IMR-90 (cell line): ENCODE measurements at regions not wholly inside any gene's neighbourhood (a gene's known extent, or its start where the extent isn't known, plus 50 kb on each side); places are given as distances from the start of the nearest gene placed in this dataset.

Experiments used
- ATAC-seq: fragments of 200-7000 bp; cut with Tn5 transposase; 2 replicates; pipeline ENCODE4 v1.9.1; 2020; ENCODE audit warnings: low read depth, mild to moderate bottlenecking, moderate library complexity
- BruUV-seq: library from RNA; stranded (reverse); fragments of 400-500 nt; replicated peaks from 2 replicates; lab custom pipeline; 2021; lab: Mats Ljungman, UMichigan
- CTCF ChIA-PET: fragments of 300-600 bp; formaldehyde crosslinking; extraction: SDS; loops from one replicate; lab custom pipeline; 2021; ENCODE audit warnings: antibody characterized with exemption; lab: Yijun Ruan, JAX
- POLR2A ChIA-PET: fragments of 300-600 bp; sonication (Branson Sonifier 250); formaldehyde crosslinking; loops from one replicate; lab custom pipeline; 2022; ENCODE audit warnings: antibody characterized with exemption; ENCODE audit not compliant: unreplicated experiment; lab: Charles Lee
- DNase-seq: peaks from one replicate; pipeline ENCODE4 v3.0.0; 2013
- H2AFZ ChIP-seq: replicated peaks from 2 replicates; pipeline ENCODE3; 2013; ENCODE audit warnings: low read length, mild to moderate bottlenecking; ENCODE audit not compliant: poor library complexity
- H2AK5ac ChIP-seq: 2 replicates; pipeline ENCODE4 v1.6.1; 2013; ENCODE audit warnings: low read depth, low read length, inconsistent platforms
- H2AK9ac ChIP-seq: replicated peaks from 2 replicates; pipeline ENCODE3; 2013; ENCODE audit warnings: mild to moderate bottlenecking, low read depth, low read length, moderate library complexity; ENCODE audit not compliant: poor library complexity
- H2BK120ac ChIP-seq: 2 replicates; pipeline ENCODE4 v1.6.1; 2013; ENCODE audit warnings: low read depth, low read length, inconsistent platforms
- H2BK15ac ChIP-seq: 3 replicates; pipeline ENCODE4 v1.6.1; 2013; ENCODE audit warnings: low read depth, low read length, inconsistent platforms
- H2BK20ac ChIP-seq: 2 replicates; pipeline ENCODE4 v1.6.1; 2013; ENCODE audit warnings: low read depth, mild to moderate bottlenecking, inconsistent platforms, low read length, moderate library complexity
- H2BK5ac ChIP-seq: 2 replicates; pipeline ENCODE4 v1.6.1; 2013; ENCODE audit warnings: mild to moderate bottlenecking, low read depth, low read length, inconsistent platforms; ENCODE audit not compliant: poor library complexity, severe bottlenecking
- H3K14ac ChIP-seq: replicated peaks from 2 replicates; pipeline ENCODE4 v1.6.1; 2013; ENCODE audit warnings: low read depth, low read length, inconsistent platforms
- H3K18ac ChIP-seq: 2 replicates; pipeline ENCODE4 v1.6.1; 2013; ENCODE audit warnings: low read depth, low read length, control low read depth
- H3K23ac ChIP-seq: 2 replicates; pipeline ENCODE4 v1.6.1; 2013; ENCODE audit warnings: low read depth, low read length, inconsistent platforms
- H3K27ac ChIP-seq: 2 replicates; pipeline ENCODE4 v1.5.1; 2013; ENCODE audit warnings: mild to moderate bottlenecking, control low read depth, low read length; ENCODE audit not compliant: insufficient read depth
- H3K27me3 ChIP-seq: 2 replicates; pipeline ENCODE4 v1.6.1; 2013; ENCODE audit warnings: low read length; ENCODE audit not compliant: control insufficient read depth, insufficient read depth
- H3K36me3 ChIP-seq: 2 replicates; pipeline ENCODE4 v1.6.1; 2013; ENCODE audit warnings: low read length, mixed read lengths; ENCODE audit not compliant: control insufficient read depth, insufficient read depth
- H3K4ac ChIP-seq: 2 replicates; pipeline ENCODE4 v1.6.1; 2013; ENCODE audit warnings: low read depth, low read length, inconsistent platforms
- H3K4me1 ChIP-seq: 2 replicates; pipeline ENCODE4 v1.6.1; 2013; ENCODE audit warnings: low read length, mixed read lengths; ENCODE audit not compliant: control insufficient read depth, insufficient read depth
- H3K4me2 ChIP-seq: 2 replicates; pipeline ENCODE4 v1.6.1; 2013; ENCODE audit warnings: low read depth, mild to moderate bottlenecking, control low read depth, low read length, moderate library complexity
- H3K4me3 ChIP-seq: 2 replicates; pipeline ENCODE4 v1.5.1; 2013; ENCODE audit warnings: low read depth, mild to moderate bottlenecking, control low read depth, low read length, moderate library complexity; ENCODE audit not compliant: insufficient read depth
- H3K56ac ChIP-seq: 2 replicates; pipeline ENCODE4 v1.6.1; 2013; ENCODE audit warnings: low read length, inconsistent platforms; ENCODE audit not compliant: insufficient read depth; ENCODE audit errors: extremely low read depth
- H3K79me1 ChIP-seq, 2 experiments: 2 replicates each; pipeline ENCODE4 v1.6.1; 2013; ENCODE audit warnings: low read length in 2 of 2, inconsistent platforms in 1 of 2, low read depth in 1 of 2
- H3K9ac ChIP-seq: 2 replicates; pipeline ENCODE4 v1.6.1; 2013; ENCODE audit warnings: low read depth, low read length, control low read depth
- H3K9me1 ChIP-seq: 2 replicates; pipeline ENCODE4 v1.6.1; 2013; ENCODE audit warnings: low read length, inconsistent platforms; ENCODE audit not compliant: insufficient read depth
- H3K9me3 ChIP-seq: 2 replicates; pipeline ENCODE4 v1.6.1; 2013; ENCODE audit warnings: low read length; ENCODE audit not compliant: control insufficient read depth, insufficient read depth
- H4K20me1 ChIP-seq: 2 replicates; pipeline ENCODE4 v1.6.1; 2013; ENCODE audit warnings: low read length, inconsistent platforms; ENCODE audit not compliant: insufficient read depth
- H4K5ac ChIP-seq: 2 replicates; pipeline ENCODE4 v1.6.1; 2013; ENCODE audit warnings: mild to moderate bottlenecking, low read depth, low read length, control low read depth
- H4K8ac ChIP-seq, 2 experiments: 2 replicates each; pipeline ENCODE4 v1.6.1; 2013; ENCODE audit warnings: low read depth in 2 of 2, low read length in 2 of 2, control low read depth in 1 of 2, inconsistent platforms in 1 of 2
- H4K91ac ChIP-seq: 2 replicates; pipeline ENCODE4 v1.6.1; 2013; ENCODE audit warnings: low read depth, low read length, inconsistent platforms; ENCODE audit not compliant: insufficient read depth
- BHLHE40 ChIP-seq: fragments of 150-350 bp; IDR thresholded peaks from 2 replicates; pipeline ENCODE4 v1.6.1; 2016; ENCODE audit warnings: mild to moderate bottlenecking, low read depth, low read length
- CEBPB ChIP-seq: IDR thresholded peaks from 2 replicates; pipeline ENCODE4 v1.6.1; 2012; ENCODE audit warnings: low read depth, low read length, improper control_type of control experiment
- CHD1 ChIP-seq: IDR thresholded peaks from 2 replicates; pipeline ENCODE4 v1.6.1; 2012; ENCODE audit warnings: low read depth, low read length, improper control_type of control experiment
- CTCF ChIP-seq: conservative IDR thresholded peaks from 2 replicates; pipeline ENCODE4 v1.5.1; 2012; ENCODE audit warnings: mild to moderate bottlenecking, low read depth, low read length, improper control_type of control experiment
- ELK1 ChIP-seq: fragments of 150-350 bp; IDR thresholded peaks from 2 replicates; pipeline ENCODE4 v1.6.1; 2016; ENCODE audit warnings: low read depth, mild to moderate bottlenecking, low read length, moderate library complexity, borderline replicate concordance
- FOS ChIP-seq: fragments of 150-350 bp; IDR thresholded peaks from 2 replicates; pipeline ENCODE4 v1.6.1; 2016; ENCODE audit warnings: low read depth, low read length
- MAFK ChIP-seq: IDR thresholded peaks from 2 replicates; pipeline ENCODE4 v1.6.1; 2012; ENCODE audit warnings: low read depth, low read length, improper control_type of control experiment
- MAZ ChIP-seq: IDR thresholded peaks from 2 replicates; pipeline ENCODE4 v1.6.1; 2012; ENCODE audit warnings: low read depth, mild to moderate bottlenecking, low read length, improper control_type of control experiment, moderate library complexity, borderline replicate concordance
- MXI1 ChIP-seq: IDR thresholded peaks from 2 replicates; pipeline ENCODE4 v1.6.1; 2012; ENCODE audit warnings: low read depth, mild to moderate bottlenecking, low read length, moderate library complexity, borderline replicate concordance
- NFE2L2 ChIP-seq: fragments of 150-350 bp; IDR thresholded peaks from 2 replicates; pipeline ENCODE4 v1.6.1; 2016; ENCODE audit warnings: low read depth, mild to moderate bottlenecking, low read length
- POLR2A ChIP-seq: IDR thresholded peaks from 2 replicates; pipeline ENCODE4 v1.6.1; 2012; ENCODE audit warnings: mild to moderate bottlenecking, low read depth, low read length
- RCOR1 ChIP-seq: IDR thresholded peaks from 2 replicates; pipeline ENCODE4 v1.6.1; 2012; ENCODE audit warnings: mild to moderate bottlenecking, low read length, improper control_type of control experiment; ENCODE audit not compliant: insufficient replicate concordance
- RFX5 ChIP-seq: IDR thresholded peaks from 2 replicates; pipeline ENCODE4 v1.8.0; 2012; ENCODE audit warnings: low read depth, mild to moderate bottlenecking, low read length, moderate library complexity
- SMC3 ChIP-seq: fragments of 150-350 bp; IDR thresholded peaks from 2 replicates; pipeline ENCODE4 v1.6.1; 2016; ENCODE audit warnings: low read depth, mild to moderate bottlenecking, antibody characterized with exemption, low read length, moderate library complexity
- USF2 ChIP-seq: fragments of 150-350 bp; IDR thresholded peaks from 2 replicates; pipeline ENCODE4 v1.6.1; 2017; ENCODE audit warnings: mild to moderate bottlenecking, antibody characterized with exemption, low read length, low read depth
- WGBS, 2 experiments: methylation state at CpG; one replicate each; pipeline versions ENCODE4 v1.1.5 to v1.1.7; 2013; ENCODE audit warnings: missing lambda C conversion rate in 2 of 2; ENCODE audit not compliant: insufficient read length in 1 of 2; ENCODE audit errors: extremely low coverage in 2 of 2; 5-methylcytosine and 5-hydroxymethylcytosine counted together
- dilution Hi-C: fragments of 300-500 bp; cut with HindIII; formaldehyde crosslinking; loops from one replicate; pipeline ENCODE4 v1.14.3; 2018; ENCODE audit warnings: low sequenced_read_pairs; ENCODE audit not compliant: unreplicated experiment
- in situ Hi-C: fragments of 300-500 bp; cut with MboI; formaldehyde crosslinking; loops from 3 replicates; pipeline ENCODE4 v1.14.3; 2019; ENCODE audit warnings: low sequenced_read_pairs, inconsistent platforms, mixed read lengths
- intact Hi-C: fragments of 100-400 bp; cut with micrococcal nuclease; formaldehyde crosslinking; loops from 2 replicates; pipeline ENCODE4 v1.10.0; 2022

- Histone ChIP-seq H3K56ac (no peak overlapping the region), H3K27ac (no peak overlapping the region), H2AK9ac (no peak overlapping the region), H2BK120ac (no peak overlapping the region), H4K91ac (no peak overlapping the region), H4K5ac (no peak overlapping the region), H2AK5ac (no peak overlapping the region), H2BK15ac (no peak overlapping the region), H3K4me2 (no peak overlapping the region), H4K20me1 (no peaks in the 10 kb centered on the region), H4K8ac (no peak overlapping the region), H3K4ac (no peak overlapping the region), H3K9ac (no peak overlapping the region), H2BK5ac (no peak overlapping the region), H3K79me1 (no peaks in the 10 kb centered on the region), H3K18ac (no peak overlapping the region), H3K23ac (no peak overlapping the region), H3K36me3 (no peaks in the 10 kb centered on the region), H3K9me1 (no peaks in the 10 kb centered on the region), H3K4me3 (no peak overlapping the region), H2BK20ac (no peak overlapping the region), H3K27me3 (no peaks in the 10 kb centered on the region), H2AFZ (no peak overlapping the region), H3K9me3 (peaks cover 2% of the 10 kb centered on the region; the same call in 1 of the 2 replicates), H3K14ac (no peak overlapping the region), H3K4me1 (peaks cover 4% of the 10 kb centered on the region; the same call in 1 of the 2 replicates)
- in situ Hi-C loops = no loop called here
- intact Hi-C loops = no loop called here
- DNase-seq (no peak), ATAC-seq (no peak)
- CTCF ChIA-PET = no interaction called here
- BruUV-seq = no TSS peak
- TF ChIP-seq RCOR1 (no peak), MAZ (no peak), FOS (no peak), NFE2L2 (no peak), SMC3 (no peak), CHD1 (no peak), MAFK (no peak), CEBPB (no peak), CTCF (no peak), POLR2A (no peak), RFX5 (no peak), BHLHE40 (no peak), MXI1 (no peak), ELK1 (no peak), USF2 (no peak)
- POLR2A ChIA-PET = no interaction called here
- dilution Hi-C loops = no loop called here
- WGBS, 2 experiments = 80% methylated on average over 1 of the region's 7 CpGs; no CpG with 5 or more reads in 1 of the 2 experiments
Observed at GRCh38 chr9:90000925-90001324, 396.1 kb downstream of the GADD45G start.
